ENCODE measurements at regions not wholly inside any gene's neighbourhood (a gene's known extent, or its start where the extent isn't known, plus 50 kb on each side); places are given as distances from the start of the nearest gene placed in this dataset.

- POLR2A ChIA-PET = no interaction called here
- CTCF ChIA-PET = no interaction called here
- no peak for TF ChIP-seq CTCF (IDR thresholded peaks at IDR 0.05; ENCODE audit: insufficient read depth, low read length, missing control alignments)
- DNase-seq (ENCODE audit: low read depth, low spot score) = no peak
- no peak overlapping the region for H3K4me3 ChIP-seq (ENCODE audit: low read depth, low read length)
These were observed 233.0 kb upstream of the KCNMB2 start for GRCh38 chr3:178302966-178303930.

- ChIA-PET POLR2A (no interaction called here), CTCF (no interaction called here)
- H3K4me3 ChIP-seq (ENCODE audit: low read depth, low read length) = no peak overlapping the region
- no peak for TF ChIP-seq CTCF (IDR thresholded peaks at IDR 0.05; ENCODE audit: insufficient read depth, low read length, missing control alignments)
- DNase-seq (ENCODE audit: low read depth, low spot score) = peak; percentile 41
These were observed 231.3 kb upstream of the KCNMB2 start for GRCh38 chr3:178304758-178305467.

- ChIA-PET CTCF (interaction anchor here (0.7 kb wide), 1 partner anchor 18 kb away, joined by 3 read pairs; no protein-coding TSS in a partner anchor), POLR2A (no interaction called here)
- no peak for TF ChIP-seq CTCF (IDR thresholded peaks at IDR 0.05; ENCODE audit: insufficient read depth, low read length, missing control alignments)
- no peak overlapping the region for H3K4me3 ChIP-seq (ENCODE audit: low read depth, low read length)
- no peak for DNase-seq (ENCODE audit: low read depth, low spot score)
These were observed 229.7 kb upstream of the KCNMB2 start for GRCh38 chr3:178306432-178307115.

- ChIA-PET POLR2A (no interaction called here), CTCF (interaction anchor here (0.6 to 0.8 kb wide), 2 partner anchors 210 to 662 kb away, joined by 3 read pairs; no protein-coding TSS in a partner anchor)
- TF ChIP-seq CTCF (IDR thresholded peaks at IDR 0.05; ENCODE audit: insufficient read depth, low read length, missing control alignments) = no peak
- DNase-seq (ENCODE audit: low read depth, low spot score) = no peak
- H3K4me3 ChIP-seq (ENCODE audit: low read depth, low read length) = no peak overlapping the region
These were observed 227.5 kb upstream of the KCNMB2 start for GRCh38 chr3:178308771-178309170.

GRCh38 chr3:178310949-178311348 lies 225.3 kb upstream of the KCNMB2 start:
- TF ChIP-seq CTCF (IDR thresholded peaks at IDR 0.05; ENCODE audit: insufficient read depth, low read length, missing control alignments) = no peak
- POLR2A ChIA-PET = no interaction called here

More at GRCh38 chr3:178310949-178311348, 225.3 kb upstream of the KCNMB2 start:
- no peak overlapping the region for H3K4me3 ChIP-seq (ENCODE audit: low read depth, low read length)
- no peak for DNase-seq (ENCODE audit: low read depth, low spot score)
- CTCF ChIA-PET = interaction anchor here (1.5 kb wide), 1 partner anchor 11 kb away, joined by 4 read pairs; no protein-coding TSS in a partner anchor

All from AG04449 (cell line).